Lower lobe of right lung (tissue), 2 donors: ENCODE measurements at regions not wholly inside any gene's neighbourhood (a gene's known extent, or its start where the extent isn't known, plus 50 kb on each side); places are given as distances from the start of the nearest gene placed in this dataset.
"Not testable (repeated sequence)": the region's sequence is repeated elsewhere in the genome, so short reads cannot be mapped to it uniquely, and the experiment has no call there.

Source experiments
- ATAC-seq, 2 donors: fragments of 200-7000 bp; cut with Tn5 transposase; one replicate each; pipeline ENCODE4 v1.9.1; 2020 to 2022; ENCODE audit warnings: mild to moderate bottlenecking in 2 of 2, moderate library complexity in 2 of 2
- DNase-seq: peaks from one replicate; pipeline ENCODE4 v3.0.0-alpha.2; 2020
- H3K27ac ChIP-seq: fragments of 200-600 bp; one replicate; pipeline ENCODE4 v1.8.0; 2022
- H3K27me3 ChIP-seq: fragments of 200-600 bp; one replicate; pipeline ENCODE4 v1.8.0; 2022; ENCODE audit warnings: low read depth
- H3K36me3 ChIP-seq: fragments of 200-600 bp; one replicate; pipeline ENCODE4 v1.8.0; 2022; ENCODE audit warnings: mild to moderate bottlenecking
- H3K4me1 ChIP-seq: fragments of 200-600 bp; one replicate; pipeline ENCODE4 v1.8.0; 2022
- H3K4me3 ChIP-seq: fragments of 200-600 bp; one replicate; pipeline ENCODE4 v1.8.0; 2022; ENCODE audit warnings: mild to moderate bottlenecking
- H3K9me3 ChIP-seq: fragments of 200-600 bp; one replicate; pipeline ENCODE4 v1.8.0; 2022
- CTCF ChIP-seq: fragments of 200-600 bp; IDR thresholded peaks from one replicate; pipeline ENCODE4 v1.8.0; 2022; ENCODE audit warnings: antibody characterized with exemption, mild to moderate bottlenecking
- intact Hi-C: fragments of 100-400 bp; cut with DNase I; formaldehyde crosslinking; loops from one replicate; pipeline ENCODE4 v1.11.0; 2022
- donor health status: DM: no; HTN: yes; CAD: no; lungs with severe emphysema.

DNA sequence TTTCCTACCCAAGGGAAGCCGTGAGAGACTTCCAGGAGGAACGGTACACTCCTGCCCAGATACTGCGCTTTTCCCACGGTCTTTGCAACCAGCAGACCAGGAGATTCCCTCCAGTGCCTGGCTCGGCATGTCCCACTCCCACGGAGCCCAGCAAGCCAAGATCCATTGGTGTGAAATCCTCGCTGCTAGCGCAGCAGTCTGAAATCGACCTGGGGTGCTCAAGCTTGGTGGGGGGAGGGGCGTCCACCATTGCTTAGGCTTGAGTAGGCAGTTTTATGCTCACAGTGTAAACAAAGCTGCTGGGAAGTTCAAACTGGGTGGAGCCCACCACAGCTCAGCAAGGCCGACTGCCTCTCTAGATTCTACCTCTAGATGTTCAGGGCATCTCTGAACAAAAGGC lies 284.8 kb upstream of the FGF13 start:
- no peak for TF ChIP-seq CTCF
- Histone ChIP-seq H3K4me3 (no peak overlapping the region), H3K9me3 (no peaks in the 10 kb centered on the region), H3K27me3 (no peaks in the 10 kb centered on the region), H3K27ac (no peak overlapping the region), H3K4me1 (no peaks in the 10 kb centered on the region), H3K36me3 (no peaks in the 10 kb centered on the region)
- no peak for DNase-seq
- no peak for ATAC-seq
- intact Hi-C loops: no loop called here

DNA sequence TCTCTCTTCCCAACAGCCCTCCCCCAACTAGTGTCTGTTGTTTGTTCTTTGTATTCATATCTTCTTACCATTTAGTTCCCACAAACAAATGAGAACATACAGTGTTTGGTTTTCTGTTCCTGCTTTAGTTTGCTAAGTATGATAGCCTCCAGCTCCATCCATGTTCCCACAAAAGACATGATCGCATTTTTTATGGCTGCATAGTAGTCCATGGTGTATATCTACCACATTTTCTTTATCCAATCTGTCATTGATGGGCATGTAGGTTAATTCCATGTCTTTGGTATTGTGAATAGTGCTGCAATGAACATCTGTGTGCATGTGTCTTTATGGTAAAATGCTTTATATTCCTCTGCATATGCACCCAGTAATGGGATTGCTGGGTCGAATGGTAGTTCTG lies 283.9 kb upstream of the FGF13 start:
- intact Hi-C loops: no loop called here
- H3K4me1 ChIP-seq: no peaks in the 10 kb centered on the region
- no peak for ATAC-seq

DNA sequence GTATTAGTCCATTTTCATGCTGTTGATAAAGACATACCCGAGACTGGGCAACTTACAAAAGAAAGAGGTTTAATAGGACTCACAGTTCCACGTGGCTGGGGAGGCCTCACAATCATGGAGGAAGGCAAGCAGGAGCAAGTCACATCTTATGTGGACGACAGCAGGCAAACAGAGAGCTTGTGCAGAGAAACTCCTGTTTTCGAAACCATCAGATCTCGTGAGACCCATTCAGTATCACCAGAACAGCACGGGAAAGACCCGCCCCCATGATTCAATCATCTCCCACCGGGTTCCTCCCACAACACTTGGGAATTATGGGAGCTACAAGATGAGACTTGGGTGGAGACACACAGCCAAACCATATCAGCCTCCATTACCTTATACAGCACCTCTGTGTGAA lies 278.9 kb upstream of the FGF13 start:
- H3K4me1 ChIP-seq, H3K27me3 ChIP-seq, DNase-seq, ATAC-seq, H3K36me3 ChIP-seq, H3K9me3 ChIP-seq, H3K27ac ChIP-seq, intact Hi-C loops, H3K4me3 ChIP-seq: not testable (repeated sequence)

More for the DNA sequence above, 283.9 kb upstream of the FGF13 start:
- Histone ChIP-seq H3K27me3 (no peaks in the 10 kb centered on the region), H3K36me3 (no peaks in the 10 kb centered on the region), H3K27ac (no peak overlapping the region), H3K9me3 (no peaks in the 10 kb centered on the region), H3K4me3 (no peak overlapping the region)
- no peak for DNase-seq
- no peak for TF ChIP-seq CTCF

DNA sequence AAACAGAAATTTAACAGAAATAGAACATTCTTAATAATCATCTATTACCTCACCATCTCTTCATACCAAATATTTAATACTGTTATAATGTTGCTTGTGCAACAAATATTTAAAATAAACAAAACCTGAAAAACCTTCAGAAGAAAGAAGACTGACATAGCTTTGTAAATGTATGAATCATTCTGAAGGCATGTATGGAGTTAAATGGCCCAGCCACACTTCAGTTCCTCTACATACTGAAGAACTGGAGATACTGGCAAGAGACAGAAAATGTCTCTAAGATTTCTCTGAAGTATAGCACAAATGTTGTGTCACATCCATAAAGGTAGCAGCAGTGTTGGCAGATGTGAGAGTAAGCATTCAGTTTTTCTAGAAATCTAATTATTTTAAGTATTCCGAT lies 275.3 kb upstream of the FGF13 start:
- H3K36me3 ChIP-seq: no peaks in the 10 kb centered on the region
- no peaks in the 10 kb centered on the region for H3K27me3 ChIP-seq
- intact Hi-C loops: no loop called here
- H3K4me3 ChIP-seq: no peak overlapping the region
- no peak for ATAC-seq
- no peaks in the 10 kb centered on the region for H3K9me3 ChIP-seq
- no peak for TF ChIP-seq CTCF
- DNase-seq: no peak
- H3K4me1 ChIP-seq: no peaks in the 10 kb centered on the region
- H3K27ac ChIP-seq: no peak overlapping the region

DNA sequence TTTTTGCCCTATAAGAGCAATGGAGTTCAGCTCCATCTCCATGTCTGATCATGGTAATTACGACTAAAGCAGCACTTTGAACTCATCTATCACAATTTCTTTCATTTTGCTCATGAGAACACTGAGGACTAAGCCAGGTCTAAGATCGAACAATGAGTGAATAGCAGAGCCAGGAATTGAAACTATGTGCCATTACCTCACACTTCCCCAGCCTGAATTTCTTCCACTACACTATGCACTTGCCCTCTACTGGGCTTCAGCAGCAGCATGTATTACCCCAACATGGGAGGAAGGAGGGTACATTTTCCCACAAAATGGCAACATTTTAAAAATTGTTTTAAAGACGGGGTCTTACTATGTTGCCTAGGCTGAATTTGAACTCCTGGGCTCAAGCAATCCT lies 274.7 kb upstream of the FGF13 start:
- Histone ChIP-seq H3K9me3 (no peaks in the 10 kb centered on the region), H3K27me3 (no peaks in the 10 kb centered on the region), H3K4me1 (no peaks in the 10 kb centered on the region), H3K4me3 (no peak overlapping the region), H3K36me3 (no peaks in the 10 kb centered on the region), H3K27ac (no peak overlapping the region)
- ATAC-seq (no peak), DNase-seq (no peak)
- intact Hi-C loops: no loop called here
- no peak for TF ChIP-seq CTCF

- no peak for DNase-seq
- H3K9me3 ChIP-seq: no peaks in the 10 kb centered on the region
- intact Hi-C loops: no loop called here
- H3K4me3 ChIP-seq: no peak overlapping the region
- no peak overlapping the region for H3K27ac ChIP-seq
- H3K27me3 ChIP-seq: no peaks in the 10 kb centered on the region
- H3K4me1 ChIP-seq: no peaks in the 10 kb centered on the region
- H3K36me3 ChIP-seq: no peaks in the 10 kb centered on the region
- ATAC-seq: no peak
- no peak for TF ChIP-seq CTCF
Observed at GRCh38 chrX:138982365-138982764, 270.8 kb upstream of the FGF13 start.
